Muscle of leg (tissue), 3 donors: ENCODE measurements at regions not wholly inside any gene's neighbourhood (a gene's known extent, or its start where the extent isn't known, plus 50 kb on each side); places are given as distances from the start of the nearest gene placed in this dataset.

ENCODE experiments used
- DNase-seq: peaks from one replicate; pipeline ENCODE4 v3.0.0; 2013
- H3K27ac ChIP-seq: one replicate; pipeline ENCODE4 v1.5.1; 2013; ENCODE audit warnings: mild to moderate bottlenecking, low read length, control low read depth
- H3K27me3 ChIP-seq: one replicate; pipeline ENCODE4 v1.6.1; 2013; ENCODE audit warnings: low read length; ENCODE audit not compliant: control insufficient read depth, insufficient read depth
- H3K36me3 ChIP-seq: one replicate; pipeline ENCODE4 v1.6.1; 2013; ENCODE audit warnings: low read length; ENCODE audit not compliant: control insufficient read depth, insufficient read depth
- H3K4me1 ChIP-seq: one replicate; pipeline ENCODE4 v1.6.1; 2013; ENCODE audit warnings: low read length; ENCODE audit not compliant: control insufficient read depth, insufficient read depth
- H3K4me3 ChIP-seq: one replicate; pipeline ENCODE4 v1.5.1; 2013; ENCODE audit warnings: low read length, control low read depth
- H3K9me3 ChIP-seq: replicated peaks from 2 replicates; pipeline ENCODE4 v1.6.1; 2013; ENCODE audit warnings: low read depth, low read length; ENCODE audit not compliant: control insufficient read depth
- WGBS: methylation state at CpG from one replicate; pipeline ENCODE4 v1.1.5; 2013; ENCODE audit warnings: missing lambda C conversion rate; ENCODE audit not compliant: insufficient coverage; 5-methylcytosine and 5-hydroxymethylcytosine counted together

DNA sequence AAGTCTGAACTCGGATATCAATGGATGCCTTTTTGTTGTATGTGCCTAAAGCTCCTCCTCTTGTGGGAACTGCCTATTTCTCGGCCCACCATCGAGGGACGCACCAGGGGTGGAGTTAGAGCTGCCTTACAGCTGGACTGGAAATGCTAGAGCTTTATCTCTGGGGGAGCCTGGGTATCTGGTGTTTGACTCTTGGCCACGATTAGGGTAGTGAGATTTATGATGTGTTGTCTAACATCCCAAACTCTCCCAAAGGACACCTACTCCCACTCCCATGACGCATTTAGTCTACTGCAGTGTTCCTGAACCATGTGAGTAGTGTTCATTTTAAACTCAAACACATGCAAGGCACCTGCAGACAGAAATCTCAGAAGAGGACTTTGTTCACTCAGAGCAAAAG, 594.8 kb downstream of the METTL4 start:
- no CpG with 5 or more reads among the region's 6 CpGs for WGBS
- no peak overlapping the region for H3K27ac ChIP-seq
- H3K27me3 ChIP-seq, result no peaks in the 10 kb centered on the region
- no peaks in the 10 kb centered on the region for H3K9me3 ChIP-seq
- DNase-seq, result no peak
- no peak overlapping the region for H3K4me3 ChIP-seq
- H3K4me1 ChIP-seq, result no peaks in the 10 kb centered on the region
- no peaks in the 10 kb centered on the region for H3K36me3 ChIP-seq

DNA sequence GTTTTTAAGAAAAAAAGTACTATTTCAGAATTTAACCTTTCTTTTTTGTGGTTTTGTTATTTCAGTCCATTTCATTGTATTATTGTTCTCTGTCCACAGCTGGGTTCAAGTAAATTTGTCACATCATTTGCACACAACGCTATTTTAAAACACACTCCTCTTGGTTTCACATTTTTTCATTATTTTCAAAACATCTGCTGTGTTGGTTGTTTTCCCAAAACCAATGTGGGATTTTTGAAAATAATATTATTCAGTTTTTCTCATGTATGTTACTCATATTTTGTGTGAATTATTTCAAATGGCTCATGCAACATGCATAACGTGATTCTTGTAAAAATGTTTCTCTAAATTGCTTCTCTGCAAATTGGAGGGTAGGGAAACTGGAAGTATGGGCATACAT, 589.2 kb downstream of the METTL4 start:
- 60% methylated on average over 1 of the region's 2 CpGs for WGBS
- DNase-seq, result peak; percentile 57
- H3K9me3 ChIP-seq, result no peaks in the 10 kb centered on the region
- no peak overlapping the region for H3K27ac ChIP-seq
- no peaks in the 10 kb centered on the region for H3K27me3 ChIP-seq
- no peak overlapping the region for H3K4me3 ChIP-seq
- no peaks in the 10 kb centered on the region for H3K4me1 ChIP-seq
- H3K36me3 ChIP-seq, result no peaks in the 10 kb centered on the region

DNA sequence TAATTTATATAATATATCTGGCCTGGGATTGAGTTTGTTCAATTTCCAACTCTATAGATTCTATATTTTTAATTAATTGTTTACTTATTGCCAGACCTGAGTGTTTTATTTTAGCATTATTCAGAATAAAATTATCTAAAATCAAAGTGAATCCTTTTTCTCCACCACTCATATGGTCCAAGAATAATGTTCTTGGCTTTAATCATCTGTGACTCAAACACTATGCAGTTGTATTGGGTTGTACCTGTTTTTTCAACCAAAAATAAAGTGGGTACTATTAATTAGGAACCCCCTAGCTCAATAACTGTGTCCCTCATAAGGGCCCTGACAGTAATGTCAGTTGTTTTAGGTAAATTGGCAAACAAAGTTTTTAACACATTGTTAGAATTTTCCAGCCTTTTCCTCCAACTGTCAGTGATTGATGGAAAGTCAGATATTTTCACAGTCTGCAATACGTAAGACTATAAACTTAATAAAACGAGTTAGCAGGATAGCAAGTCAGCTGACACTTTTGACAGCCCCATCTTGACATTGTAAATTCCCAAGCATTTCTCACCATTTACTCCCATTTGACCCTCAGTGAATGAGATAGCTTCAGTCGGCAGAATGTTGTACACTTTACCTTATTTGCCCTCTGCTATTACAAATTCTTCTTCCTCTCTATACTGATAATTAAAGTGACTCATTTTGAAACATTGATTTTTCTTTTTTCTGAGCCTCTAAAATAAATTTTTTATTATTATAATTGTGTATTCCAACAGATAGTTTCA, 587.4 kb downstream of the METTL4 start:
- 0% methylated on average over 1 of the region's 3 CpGs for WGBS
- H3K4me3 ChIP-seq, result no peak overlapping the region

DNA sequence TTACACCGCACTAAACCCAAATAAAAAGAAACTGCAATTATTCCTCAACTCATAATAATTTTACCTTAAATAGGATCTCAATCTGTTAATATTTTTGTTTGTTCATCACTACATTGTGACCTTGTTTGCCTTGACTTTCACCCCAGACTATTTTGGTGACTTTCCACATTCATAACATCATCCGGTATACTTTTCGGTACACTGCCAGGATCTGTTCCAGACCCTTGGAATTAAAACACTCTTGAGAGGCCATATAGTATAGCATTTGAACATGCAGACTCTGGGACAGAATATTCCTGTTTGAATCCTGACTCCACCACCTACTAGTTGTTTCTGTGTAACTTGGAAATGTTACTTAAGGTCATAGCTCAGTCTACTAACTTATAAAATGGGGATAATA, 577.4 kb downstream of the METTL4 start:
- Histone ChIP-seq H3K4me3 (no peak overlapping the region), H3K4me1 (no peaks in the 10 kb centered on the region), H3K36me3 (no peaks in the 10 kb centered on the region), H3K27ac (no peak overlapping the region), H3K9me3 (no peaks in the 10 kb centered on the region), H3K27me3 (no peaks in the 10 kb centered on the region)
- DNase-seq, result peak; percentile 80
- WGBS, result no CpG with 5 or more reads among the region's 3 CpGs

More for the DNA sequence above, 587.4 kb downstream of the METTL4 start:
- DNase-seq, result no peak
- H3K9me3 ChIP-seq, result no peaks in the 10 kb centered on the region
- no peak overlapping the region for H3K27ac ChIP-seq
- H3K27me3 ChIP-seq, result no peaks in the 10 kb centered on the region
- no peaks in the 10 kb centered on the region for H3K36me3 ChIP-seq
- H3K4me1 ChIP-seq, result no peaks in the 10 kb centered on the region

DNA sequence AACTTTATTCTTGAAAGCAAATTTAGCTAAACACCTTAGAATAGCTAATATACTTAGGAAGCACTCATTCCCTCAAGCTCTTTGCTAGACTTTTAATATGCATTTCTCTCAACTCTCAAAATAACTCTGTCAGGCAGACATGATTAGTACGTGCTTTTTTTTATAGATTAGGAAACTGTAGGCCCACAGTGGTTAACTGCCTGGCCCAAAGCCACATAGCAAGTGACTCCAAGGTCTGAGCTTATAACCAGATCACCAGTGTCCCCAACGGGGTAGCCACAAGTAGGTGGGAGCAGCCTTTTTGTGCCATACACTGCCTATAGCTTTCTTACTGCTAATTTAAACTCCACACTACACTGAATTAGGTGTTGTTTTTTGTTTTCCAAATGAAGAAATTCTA, 576.8 kb downstream of the METTL4 start:
- Histone ChIP-seq H3K9me3 (no peaks in the 10 kb centered on the region), H3K27me3 (no peaks in the 10 kb centered on the region), H3K27ac (no peak overlapping the region), H3K36me3 (no peaks in the 10 kb centered on the region), H3K4me3 (no peak overlapping the region), H3K4me1 (no peaks in the 10 kb centered on the region)
- no CpG with 5 or more reads among the region's 2 CpGs for WGBS
- DNase-seq, result no peak

DNA sequence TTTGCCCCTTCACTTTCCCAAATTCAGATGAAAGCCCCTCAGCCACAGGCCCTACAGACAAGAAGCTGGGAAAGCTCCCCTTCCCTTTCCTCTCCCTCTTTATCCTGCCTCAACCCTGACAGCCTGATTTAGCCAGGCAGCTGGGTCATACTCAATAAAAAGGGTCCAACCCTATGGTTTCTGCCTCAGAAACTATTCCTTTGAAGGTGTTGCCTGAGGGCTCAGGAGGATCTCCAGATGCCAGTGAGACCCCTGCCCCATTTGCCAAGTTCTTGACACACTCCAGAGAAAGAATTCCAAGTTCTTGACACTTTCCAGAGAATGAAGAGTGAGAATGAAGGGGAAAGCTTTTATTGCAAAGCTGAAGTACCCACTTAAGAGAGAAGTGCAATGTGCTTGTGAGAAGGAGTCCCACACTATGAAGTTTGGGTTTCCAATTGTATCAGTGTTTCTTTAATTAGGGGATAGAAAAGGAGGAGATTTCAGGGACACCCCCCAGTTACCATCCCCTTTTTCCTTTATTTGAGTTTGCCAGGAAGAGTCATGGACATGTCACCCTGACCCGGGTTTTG, 576.2 kb downstream of the METTL4 start:
- no CpG with 5 or more reads among the region's 1 CpG for WGBS

DNA sequence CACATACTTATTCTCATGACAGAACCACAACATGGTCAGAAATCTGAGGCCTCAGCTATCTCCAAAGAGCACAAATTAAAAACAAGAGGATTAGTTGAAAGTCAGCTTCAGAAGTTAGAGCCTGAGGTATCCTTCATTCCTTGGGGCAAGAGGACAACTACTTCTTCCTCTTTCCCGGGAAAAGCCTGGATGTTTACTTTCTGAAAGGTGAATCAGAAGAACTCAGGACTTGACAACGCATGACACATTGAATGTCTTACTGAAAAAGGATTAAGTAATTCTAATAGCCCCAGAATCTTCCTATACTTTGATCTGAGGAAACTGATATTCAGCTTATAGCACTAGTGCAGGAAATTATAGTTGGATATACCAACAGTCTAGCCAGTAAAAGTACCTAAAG, 573.2 kb downstream of the METTL4 start:
- no CpG with 5 or more reads among the region's 2 CpGs for WGBS
- DNase-seq, result no peak
- Histone ChIP-seq H3K27me3 (no peaks in the 10 kb centered on the region), H3K36me3 (no peaks in the 10 kb centered on the region), H3K9me3 (no peaks in the 10 kb centered on the region), H3K4me3 (no peak overlapping the region), H3K4me1 (peaks cover 5% of the 10 kb centered on the region), H3K27ac (no peak overlapping the region)

More for the DNA sequence above, 576.2 kb downstream of the METTL4 start:
- Histone ChIP-seq H3K27ac (no peak overlapping the region), H3K9me3 (no peaks in the 10 kb centered on the region), H3K27me3 (no peaks in the 10 kb centered on the region), H3K4me3 (no peak overlapping the region), H3K36me3 (no peaks in the 10 kb centered on the region), H3K4me1 (no peaks in the 10 kb centered on the region)
- DNase-seq, result no peak

DNA sequence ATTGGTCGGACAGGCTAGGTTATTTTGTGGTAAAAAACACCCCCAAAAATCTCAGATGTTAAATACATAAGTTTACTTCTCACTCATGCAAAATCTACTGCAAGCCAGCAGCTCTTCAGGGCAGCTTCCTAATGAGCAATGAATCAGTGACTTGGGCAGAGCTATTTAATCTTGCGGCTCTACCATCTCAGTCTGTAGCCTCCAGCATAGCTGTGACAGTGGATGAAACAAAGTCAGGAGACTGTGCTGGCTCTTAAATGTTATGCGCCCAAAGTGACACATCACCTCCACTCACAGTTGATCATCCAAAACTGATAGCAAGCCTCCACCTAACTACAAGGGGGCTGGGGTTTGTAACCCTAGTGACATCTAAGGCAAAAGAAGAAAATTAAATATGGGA, 571.9 kb downstream of the METTL4 start:
- Histone ChIP-seq H3K4me3 (no peak overlapping the region), H3K36me3 (no peaks in the 10 kb centered on the region), H3K9me3 (no peaks in the 10 kb centered on the region), H3K27ac (no peak overlapping the region), H3K4me1 (peaks cover 5% of the 10 kb centered on the region), H3K27me3 (no peaks in the 10 kb centered on the region)
- DNase-seq, result no peak
- 100% methylated on average over 1 of the region's 3 CpGs for WGBS

DNA sequence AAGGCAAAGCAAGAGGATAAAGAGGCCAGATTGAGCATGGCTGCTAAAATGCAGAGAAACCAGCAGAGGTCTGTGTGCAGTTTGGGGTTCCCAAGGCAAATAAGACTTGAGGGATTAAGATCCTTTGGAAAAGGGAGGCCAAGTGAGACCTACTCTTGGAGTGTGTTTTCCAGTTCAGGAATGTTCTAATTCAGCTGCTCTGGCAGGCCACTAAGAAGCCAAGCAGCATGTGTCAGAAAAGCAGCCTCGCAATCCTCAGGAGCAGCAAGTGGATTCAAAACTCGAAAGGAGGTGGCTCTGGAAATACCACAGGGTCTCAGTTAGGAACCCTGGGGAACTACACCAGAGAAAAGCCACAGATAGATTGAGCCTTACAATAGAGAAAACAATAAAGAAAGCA, 569.2 kb downstream of the METTL4 start:
- Histone ChIP-seq H3K9me3 (no peaks in the 10 kb centered on the region), H3K27me3 (no peaks in the 10 kb centered on the region), H3K27ac (no peak overlapping the region), H3K4me3 (no peak overlapping the region), H3K4me1 (peaks cover 5% of the 10 kb centered on the region), H3K36me3 (no peaks in the 10 kb centered on the region)
- 27% methylated on average over 2 of the region's 2 CpGs for WGBS
- DNase-seq, result peak; percentile 53

DNA sequence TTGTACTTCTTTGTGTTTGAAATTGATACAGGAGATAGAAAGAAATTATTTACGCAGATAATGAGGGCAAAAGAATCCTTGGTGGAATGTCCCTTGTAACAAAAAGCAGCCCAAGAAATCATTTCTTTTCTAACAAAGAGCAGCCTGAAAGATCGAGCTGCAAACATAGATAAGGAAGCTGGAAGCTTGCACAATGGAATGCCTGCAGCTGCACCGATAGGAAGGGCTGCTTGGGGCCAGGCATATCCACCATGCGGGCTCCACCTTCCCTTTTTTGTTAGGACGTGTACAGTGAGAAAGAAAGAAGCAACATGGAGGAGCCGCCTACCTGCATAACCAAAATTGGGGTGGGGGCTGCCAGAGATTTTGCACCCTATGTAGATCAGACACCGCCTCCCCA, 568.7 kb downstream of the METTL4 start:
- Histone ChIP-seq H3K27me3 (no peaks in the 10 kb centered on the region), H3K9me3 (no peaks in the 10 kb centered on the region), H3K36me3 (no peaks in the 10 kb centered on the region), H3K4me1 (peaks cover 5% of the 10 kb centered on the region), H3K27ac (no peak overlapping the region), H3K4me3 (no peak overlapping the region)
- DNase-seq, result no peak
- WGBS, result 54% methylated on average over 4 of the region's 7 CpGs
